Neural progenitor cell (in vitro differentiated cells): ENCODE measurements at regions not wholly inside any gene's neighbourhood (a gene's known extent, or its start where the extent isn't known, plus 50 kb on each side); places are given as distances from the start of the nearest gene placed in this dataset.

ENCODE experiments used
- CTCF ChIP-seq: fragments of 200-600 bp; sonication (generic); IDR thresholded peaks from 2 replicates; pipeline ENCODE4 v1.5.1; 2017; ENCODE audit warnings: antibody characterized with exemption, mild to moderate bottlenecking
- EZH2phosphoT487 ChIP-seq: fragments of 200-600 bp; sonication (generic); IDR thresholded peaks from 2 replicates; pipeline ENCODE4 v1.6.1; 2017; ENCODE audit warnings: antibody characterized with exemption

GRCh38 chrX:65300104-65300809 is 234.3 kb downstream of the LAS1L start:
- no peak for TF ChIP-seq CTCF
- TF ChIP-seq EZH2phosphoT487: no peak
